HL-60/S4 (cell line): ENCODE measurements at regions not wholly inside any gene's neighbourhood (a gene's known extent, or its start where the extent isn't known, plus 50 kb on each side); places are given as distances from the start of the nearest gene placed in this dataset.

Experiments used
- in situ Hi-C: fragments of 300-500 bp; cut with MboI; formaldehyde crosslinking; loops from 2 replicates; pipeline ENCODE4 v1.14.3; 2022; ENCODE audit warnings: low sequenced_read_pairs

DNA sequence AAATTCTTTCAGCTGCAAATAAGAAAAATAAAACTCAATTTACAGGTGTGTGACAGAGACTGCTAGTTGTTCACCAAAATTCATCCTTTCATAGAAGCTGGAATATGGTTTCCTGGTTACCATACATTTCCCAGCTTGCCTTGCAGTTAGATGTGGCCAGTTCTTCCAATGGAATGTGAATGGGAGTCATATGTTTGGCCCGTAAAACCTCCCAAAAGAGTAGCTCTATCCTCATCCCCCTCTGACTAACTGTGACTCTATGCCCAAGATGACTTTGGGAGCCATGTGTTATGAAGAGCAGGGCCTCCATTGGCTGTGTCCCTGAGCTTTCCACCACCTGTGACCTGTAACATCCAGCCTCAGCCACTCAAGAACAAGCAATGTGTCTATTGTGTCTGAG lies 90.6 kb upstream of the NGF start:
- in situ Hi-C loops: no loop called here

- in situ Hi-C loops: no loop called here
Measured at GRCh38 chr1:115428256-115428655, 90.2 kb upstream of the NGF start.

- in situ Hi-C loops: no loop called here
Measured at GRCh38 chr1:115426956-115427355, 88.9 kb upstream of the NGF start.

- in situ Hi-C loops: no loop called here
Measured at GRCh38 chr1:115426231-115426771, 88.3 kb upstream of the NGF start.

GRCh38 chr1:115425442-115425841 lies 87.4 kb upstream of the NGF start:
- in situ Hi-C loops: no loop called here

DNA sequence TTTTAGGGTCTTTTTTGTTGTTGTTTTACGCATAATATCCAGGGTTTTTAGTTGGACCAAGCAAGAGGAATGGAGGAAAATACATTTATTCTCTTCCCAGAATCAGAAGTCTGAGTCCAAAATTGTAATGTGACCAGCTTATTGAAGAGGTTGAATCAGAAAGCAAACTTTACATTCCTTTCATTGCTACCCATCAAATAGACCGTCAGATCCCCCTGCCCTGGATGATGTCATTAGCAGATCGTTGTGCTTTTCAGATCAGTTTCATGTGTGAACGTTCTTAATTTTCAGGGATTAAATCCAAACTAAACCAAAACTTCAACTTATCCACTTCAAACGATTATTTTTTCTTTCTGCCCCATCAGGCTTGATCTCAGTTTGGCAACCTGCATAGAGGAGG lies 85.7 kb upstream of the NGF start:
- in situ Hi-C loops: no loop called here

DNA sequence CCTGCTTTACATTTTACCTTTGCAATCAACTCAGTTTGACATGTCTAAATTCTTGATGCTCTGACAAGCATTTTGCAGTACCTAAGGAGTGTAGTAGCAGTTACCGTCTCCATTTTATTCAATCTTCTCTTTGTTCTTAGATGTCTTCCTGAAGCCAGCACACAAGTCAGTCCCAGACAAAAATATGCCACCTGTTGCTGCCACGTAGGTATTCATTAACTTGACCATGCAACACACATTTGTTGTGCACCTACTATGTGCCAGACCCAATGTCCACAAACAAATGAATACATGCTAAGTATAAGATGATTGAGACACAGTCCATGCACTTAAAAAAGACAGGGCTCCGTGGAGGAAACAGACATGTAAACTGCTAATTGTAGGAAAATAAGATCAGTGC lies 81.5 kb upstream of the NGF start:
- in situ Hi-C loops: no loop called here

GRCh38 chr1:115413621-115414020 lies 75.6 kb upstream of the NGF start:
- in situ Hi-C loops: no loop called here

DNA sequence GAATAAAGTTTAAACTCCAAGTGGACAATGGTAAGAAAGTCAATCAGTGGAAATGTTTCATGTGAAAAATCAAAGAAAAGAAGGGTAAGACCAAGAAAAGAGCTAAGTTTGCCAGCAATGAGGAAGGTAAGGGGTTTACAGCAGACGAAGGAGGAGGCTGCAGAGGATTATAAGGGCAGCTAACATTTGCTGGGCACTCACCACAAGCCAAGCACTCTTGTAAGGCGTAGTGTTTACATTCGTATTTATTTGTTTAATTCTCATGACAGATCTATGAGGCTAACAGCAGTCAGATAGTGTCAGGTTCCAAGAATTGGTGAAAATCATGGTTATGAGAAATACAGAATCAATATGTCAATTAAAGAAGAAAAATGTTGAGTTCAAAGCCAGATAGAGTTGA lies 75.2 kb upstream of the NGF start:
- in situ Hi-C loops: no loop called here

- in situ Hi-C loops: no loop called here
Measured at GRCh38 chr1:115412733-115413132, 74.7 kb upstream of the NGF start.

DNA sequence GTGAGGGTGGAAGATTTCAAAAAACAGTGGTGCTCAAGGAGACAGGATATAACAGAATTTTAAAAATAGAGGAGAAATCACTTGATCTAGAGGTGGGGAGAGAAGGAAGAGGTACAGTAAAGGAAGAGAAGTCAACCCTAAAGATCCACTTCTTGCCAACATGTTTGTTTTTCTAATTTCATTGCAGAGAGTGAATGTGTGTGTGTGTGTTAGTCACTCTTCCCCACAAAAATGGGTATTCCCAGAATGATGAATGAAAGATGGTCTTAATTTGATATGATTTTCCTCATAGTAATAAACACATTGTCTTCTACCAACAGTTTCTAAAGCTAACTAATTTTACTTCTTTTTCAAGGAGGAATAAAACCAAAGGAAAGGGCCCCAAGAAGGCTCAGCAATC lies 74.2 kb upstream of the NGF start:
- in situ Hi-C loops: no loop called here

DNA sequence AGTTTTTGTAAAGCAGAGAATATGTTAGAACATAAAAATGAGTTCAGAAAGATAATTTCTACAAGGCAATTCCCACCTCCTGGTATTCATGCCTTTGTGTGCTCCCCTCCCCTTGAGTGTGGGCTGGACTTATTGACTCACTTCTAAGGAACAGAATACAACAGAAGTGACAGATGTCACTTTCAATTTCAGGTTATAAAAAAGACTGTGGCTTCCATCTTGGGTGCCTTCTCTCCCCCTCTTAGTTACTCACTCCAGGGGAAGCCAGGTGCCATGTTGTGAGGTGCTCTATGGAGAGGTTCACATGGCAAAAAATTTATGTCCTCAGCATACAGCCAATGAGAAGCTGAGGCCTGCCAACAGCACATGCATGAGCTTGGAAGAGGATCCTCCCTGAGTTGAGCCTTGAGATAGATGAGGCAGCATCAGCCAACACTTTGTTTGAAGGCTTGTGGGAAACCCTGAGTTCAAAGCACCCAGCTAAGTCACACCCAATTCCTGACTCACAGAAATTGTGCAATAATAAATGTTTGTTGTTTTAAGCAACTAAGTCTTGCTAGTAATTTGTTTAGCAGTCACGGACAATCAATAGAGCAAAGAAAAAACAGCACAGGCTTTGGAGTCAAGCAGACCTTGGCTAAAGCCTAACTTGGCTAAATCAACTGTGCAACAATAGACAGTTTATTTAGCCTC lies 73.5 kb upstream of the NGF start:
- in situ Hi-C loops: no loop called here

DNA sequence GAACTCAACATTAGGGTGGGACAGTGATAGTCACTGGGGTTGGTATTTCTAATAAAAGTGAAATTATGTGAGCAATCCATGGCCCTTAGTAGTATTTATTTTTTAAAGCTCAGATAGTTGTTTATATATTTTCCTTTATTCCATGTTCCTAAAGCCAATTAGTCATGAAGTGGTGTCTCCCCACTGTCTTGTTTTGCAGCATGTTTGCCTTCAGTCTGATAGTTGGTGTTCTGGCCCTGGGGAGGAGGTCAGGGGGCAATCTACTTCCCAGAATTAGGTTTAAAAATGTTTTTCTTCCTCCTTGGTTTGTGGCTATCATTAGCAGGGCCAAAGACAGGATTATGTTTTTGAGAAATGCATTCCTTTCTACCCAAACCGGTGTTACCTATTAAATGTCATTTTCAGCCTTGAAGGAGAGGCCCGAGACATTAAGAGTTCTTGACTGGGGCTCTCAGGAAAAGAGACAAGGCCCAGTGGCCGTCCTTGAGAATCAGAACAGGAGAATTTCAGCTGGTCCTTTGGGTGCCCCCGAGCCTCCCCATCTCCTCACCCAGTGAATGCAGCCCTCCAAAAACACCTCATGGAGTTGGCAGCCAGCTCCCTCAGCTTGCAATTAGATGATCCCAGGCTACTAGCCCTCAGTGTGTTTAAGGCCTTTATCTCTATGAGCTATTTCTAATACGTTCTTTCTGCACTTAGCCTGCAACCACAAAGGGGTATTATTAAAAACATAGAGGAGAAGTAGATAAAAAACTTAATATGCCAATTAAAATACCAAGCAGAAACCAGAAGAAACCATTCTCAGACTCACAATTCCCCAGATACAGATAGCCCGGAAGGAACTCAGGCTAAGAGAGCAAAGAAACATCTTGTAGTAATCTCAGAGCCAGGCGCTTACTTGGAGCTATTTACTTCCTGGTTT lies 71.3 kb upstream of the NGF start:
- in situ Hi-C loops: no loop called here

GRCh38 chr1:115408533-115408932 lies 70.5 kb upstream of the NGF start:
- in situ Hi-C loops: no loop called here

- in situ Hi-C loops: no loop called here
Measured at GRCh38 chr1:115404911-115405310, 66.9 kb upstream of the NGF start.

GRCh38 chr1:115402753-115403184 lies 64.7 kb upstream of the NGF start:
- in situ Hi-C loops: no loop called here

DNA sequence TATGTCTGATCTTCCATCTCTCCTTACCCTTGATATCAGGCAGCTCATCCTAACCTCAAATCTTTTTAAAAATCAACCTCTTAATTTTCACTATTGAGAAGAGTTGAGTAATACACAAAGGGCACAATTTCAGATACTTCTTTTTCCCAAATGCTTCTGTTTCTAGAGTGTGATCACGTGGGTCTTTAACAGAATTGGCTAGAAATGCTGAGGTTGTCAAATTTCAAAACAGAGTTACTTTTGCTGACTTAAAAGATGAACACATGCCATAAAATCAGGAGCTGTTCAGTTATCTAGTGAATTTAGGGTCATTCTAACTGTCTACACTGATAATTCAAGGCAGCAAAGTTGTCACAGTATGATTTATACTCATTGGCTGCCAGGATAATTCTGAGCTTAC lies 63.6 kb upstream of the NGF start:
- in situ Hi-C loops: no loop called here

DNA sequence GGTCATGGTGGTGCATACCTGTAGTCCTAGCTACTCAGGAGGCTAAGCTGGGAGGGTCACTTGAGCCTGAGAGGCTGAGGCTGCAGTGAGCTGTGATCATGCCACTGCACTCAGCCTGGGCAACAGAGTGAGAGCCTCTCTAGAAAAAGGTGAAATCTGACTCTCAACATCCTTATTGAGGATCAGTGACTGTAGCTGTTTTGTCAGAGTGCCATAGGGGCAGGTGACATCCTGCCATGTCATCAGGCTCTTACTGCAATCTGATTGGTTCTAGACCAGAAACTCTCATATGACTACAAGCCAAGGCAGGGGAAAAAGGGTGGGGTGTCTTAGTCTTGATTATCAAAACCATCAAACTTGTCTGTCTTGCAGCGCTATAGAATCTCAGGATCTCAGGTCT lies 62.8 kb upstream of the NGF start:
- in situ Hi-C loops: no loop called here

- in situ Hi-C loops: no loop called here
Measured at GRCh38 chr1:115400426-115400825, 62.4 kb upstream of the NGF start.

- in situ Hi-C loops: no loop called here
Measured at GRCh38 chr1:115398745-115399144, 60.7 kb upstream of the NGF start.
